Left lung (tissue), 4 donors: ENCODE measurements at regions not wholly inside any gene's neighbourhood (a gene's known extent, or its start where the extent isn't known, plus 50 kb on each side); places are given as distances from the start of the nearest gene placed in this dataset.

ENCODE experiments used
- ATAC-seq: fragments of 200-7000 bp; cut with Tn5 transposase; one replicate; pipeline ENCODE4 v1.9.1; 2020; ENCODE audit warnings: moderate library complexity
- DNase-seq, 4 donors: peaks; one replicate each; pipeline ENCODE4 v3.0.0-alpha.2; 2013 to 2020
- H3K27ac ChIP-seq, 2 donors: fragments of 200-600 bp; sonication (generic) in 1 of 2; one replicate each; pipeline versions ENCODE4 v1.5.0 to v1.8.0; 2020 to 2021
- H3K27me3 ChIP-seq, 2 donors: fragments of 200-600 bp; sonication (generic) in 1 of 2; one replicate each; pipeline versions ENCODE4 v1.5.0 to v1.8.0; 2020 to 2021
- H3K36me3 ChIP-seq, 2 donors: fragments of 200-600 bp; sonication (generic) in 1 of 2; one replicate each; pipeline versions ENCODE4 v1.5.0 to v1.8.0; 2020 to 2021
- H3K4me1 ChIP-seq, 2 donors: fragments of 200-600 bp; one replicate each; pipeline ENCODE4 v1.8.0; 2021
- H3K4me3 ChIP-seq, 2 donors: fragments of 200-600 bp; sonication (generic) in 1 of 2; one replicate each; pipeline versions ENCODE4 v1.5.0 to v1.8.0; 2020 to 2021; ENCODE audit warnings: mild to moderate bottlenecking in 1 of 2
- H3K9me3 ChIP-seq, 2 donors: fragments of 200-600 bp; sonication (generic) in 1 of 2; one replicate each; pipeline versions ENCODE4 v1.5.0 to v1.8.0; 2020 to 2021
- intact Hi-C, 2 donors: fragments of 100-400 bp; cut with DNase I; formaldehyde crosslinking; loops; one replicate each; pipeline versions ENCODE4 v1.11.2 to v1.14.2; 2022
- TF ChIP-seq, protein P1 (sequence below), 2 donors: fragments of 200-600 bp; sonication (generic) in 1 of 2; IDR thresholded peaks; one replicate each; pipeline versions ENCODE4 v1.5.0 to v1.8.0; 2021; ENCODE audit warnings: antibody characterized with exemption in 2 of 2
- donor health status: DM: no; HTN: yes; CAD: no.
- donor health status: DM: no; HTN: no; CAD: no.

- H3K4me3 ChIP-seq = no peak overlapping the region
- DNase-seq = no peak
- no peak for ATAC-seq
- H3K9me3 ChIP-seq = no peaks in the 10 kb centered on the region
- TF ChIP-seq, protein P1, sequence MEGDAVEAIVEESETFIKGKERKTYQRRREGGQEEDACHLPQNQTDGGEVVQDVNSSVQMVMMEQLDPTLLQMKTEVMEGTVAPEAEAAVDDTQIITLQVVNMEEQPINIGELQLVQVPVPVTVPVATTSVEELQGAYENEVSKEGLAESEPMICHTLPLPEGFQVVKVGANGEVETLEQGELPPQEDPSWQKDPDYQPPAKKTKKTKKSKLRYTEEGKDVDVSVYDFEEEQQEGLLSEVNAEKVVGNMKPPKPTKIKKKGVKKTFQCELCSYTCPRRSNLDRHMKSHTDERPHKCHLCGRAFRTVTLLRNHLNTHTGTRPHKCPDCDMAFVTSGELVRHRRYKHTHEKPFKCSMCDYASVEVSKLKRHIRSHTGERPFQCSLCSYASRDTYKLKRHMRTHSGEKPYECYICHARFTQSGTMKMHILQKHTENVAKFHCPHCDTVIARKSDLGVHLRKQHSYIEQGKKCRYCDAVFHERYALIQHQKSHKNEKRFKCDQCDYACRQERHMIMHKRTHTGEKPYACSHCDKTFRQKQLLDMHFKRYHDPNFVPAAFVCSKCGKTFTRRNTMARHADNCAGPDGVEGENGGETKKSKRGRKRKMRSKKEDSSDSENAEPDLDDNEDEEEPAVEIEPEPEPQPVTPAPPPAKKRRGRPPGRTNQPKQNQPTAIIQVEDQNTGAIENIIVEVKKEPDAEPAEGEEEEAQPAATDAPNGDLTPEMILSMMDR (IDR thresholded peaks at IDR 0.05) = no peak
- H3K36me3 ChIP-seq = no peaks in the 10 kb centered on the region
- no peaks in the 10 kb centered on the region for H3K4me1 ChIP-seq
- no peak overlapping the region for H3K27ac ChIP-seq
- intact Hi-C loops = no loop called here
- no peaks in the 10 kb centered on the region for H3K27me3 ChIP-seq
Measured at GRCh38 chr4:110949542-110949941, 326.7 kb upstream of the PITX2 start.

GRCh38 chr4:110950731-110951130 is 327.9 kb upstream of the PITX2 start:
- no peaks in the 10 kb centered on the region for H3K9me3 ChIP-seq
- no peak overlapping the region for H3K4me3 ChIP-seq
- intact Hi-C loops = no loop called here
- TF ChIP-seq, protein P1 (IDR thresholded peaks at IDR 0.05) = no peak
- no peak overlapping the region for H3K27ac ChIP-seq
- H3K27me3 ChIP-seq = no peaks in the 10 kb centered on the region
- H3K36me3 ChIP-seq = no peaks in the 10 kb centered on the region
- no peaks in the 10 kb centered on the region for H3K4me1 ChIP-seq
- no peak for ATAC-seq
- DNase-seq = no peak

GRCh38 chr4:110953191-110953590 is 330.3 kb upstream of the PITX2 start:
- Histone ChIP-seq H3K4me3 (no peak overlapping the region), H3K9me3 (no peaks in the 10 kb centered on the region), H3K27ac (no peak overlapping the region), H3K4me1 (no peaks in the 10 kb centered on the region), H3K36me3 (no peaks in the 10 kb centered on the region), H3K27me3 (no peaks in the 10 kb centered on the region)
- DNase-seq (no peak), ATAC-seq (no peak)
- TF ChIP-seq, protein P1 (IDR thresholded peaks at IDR 0.05) = no peak
- intact Hi-C loops = no loop called here

DNA sequence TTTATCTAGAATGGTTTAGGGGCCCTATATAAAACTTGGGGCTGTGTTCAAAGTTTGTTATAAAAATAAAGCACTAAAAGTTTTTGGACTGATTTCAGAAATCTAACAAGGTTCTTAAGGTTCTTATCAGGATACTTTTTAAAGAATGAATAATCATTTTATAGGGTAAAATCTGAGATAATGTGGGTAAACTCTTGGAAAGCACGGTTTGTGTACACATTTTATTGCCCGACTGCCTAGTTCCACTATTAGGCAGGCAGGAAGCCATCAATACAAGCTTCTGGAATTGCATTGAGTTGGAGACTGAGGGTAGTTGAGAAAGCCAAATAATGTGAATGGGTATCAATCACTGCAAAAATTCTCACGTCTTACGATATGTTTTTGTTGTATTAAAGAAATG is 331.0 kb upstream of the PITX2 start:
- Histone ChIP-seq H3K9me3 (no peaks in the 10 kb centered on the region), H3K27ac (no peak overlapping the region), H3K36me3 (no peaks in the 10 kb centered on the region), H3K4me3 (no peak overlapping the region), H3K4me1 (no peaks in the 10 kb centered on the region), H3K27me3 (no peaks in the 10 kb centered on the region)
- DNase-seq (no peak), ATAC-seq (no peak)
- intact Hi-C loops = no loop called here
- TF ChIP-seq, protein P1 (IDR thresholded peaks at IDR 0.05) = no peak

DNA sequence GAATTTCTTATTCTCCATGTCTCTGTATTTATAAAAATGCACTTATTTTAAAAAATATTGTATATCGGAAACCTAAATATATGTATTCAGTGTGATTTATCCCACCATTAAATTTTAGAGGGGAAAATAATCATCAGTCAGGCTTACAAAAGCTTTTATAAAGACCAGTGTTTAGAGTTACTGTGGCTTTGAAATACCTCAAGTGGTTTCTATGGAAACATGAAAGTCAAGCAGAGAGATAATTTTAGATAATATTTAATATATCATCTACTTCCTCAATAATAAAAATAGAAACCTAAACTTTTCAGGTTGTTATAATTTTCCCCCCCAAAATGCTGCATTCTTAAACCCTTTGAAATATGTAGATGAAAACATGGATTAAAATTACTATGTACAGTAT is 332.9 kb upstream of the PITX2 start:
- Histone ChIP-seq H3K27ac (no peak overlapping the region), H3K27me3 (no peaks in the 10 kb centered on the region), H3K4me1 (no peaks in the 10 kb centered on the region), H3K4me3 (no peak overlapping the region), H3K9me3 (no peaks in the 10 kb centered on the region), H3K36me3 (no peaks in the 10 kb centered on the region)
- intact Hi-C loops = no loop called here
- DNase-seq (no peak), ATAC-seq (no peak)
- TF ChIP-seq, protein P1 (IDR thresholded peaks at IDR 0.05) = no peak
